Spinal cord (tissue), 9 donors: ENCODE measurements at regions not wholly inside any gene's neighbourhood (a gene's known extent, or its start where the extent isn't known, plus 50 kb on each side); places are given as distances from the start of the nearest gene placed in this dataset.

Source experiments
- DNase-seq, 6 donors: peaks; one replicate each; pipeline versions ENCODE4 v3.0.0 to v3.0.0-alpha.2; 2013 to 2015; ENCODE audit warnings: low spot score in 6 of 6, low read depth in 4 of 6
- H3K27ac ChIP-seq: one replicate; pipeline ENCODE4 v1.5.1; 2013; ENCODE audit warnings: low read depth, low read length, control low read depth
- H3K27me3 ChIP-seq: one replicate; pipeline ENCODE4 v1.6.1; 2013; ENCODE audit warnings: low read length; ENCODE audit not compliant: control insufficient read depth, insufficient read depth
- H3K36me3 ChIP-seq: one replicate; pipeline ENCODE4 v1.6.1; 2013; ENCODE audit warnings: low read length; ENCODE audit not compliant: control insufficient read depth, insufficient read depth
- H3K4me1 ChIP-seq: one replicate; pipeline ENCODE4 v1.6.1; 2013; ENCODE audit warnings: low read length; ENCODE audit not compliant: control insufficient read depth, insufficient read depth
- H3K4me3 ChIP-seq: one replicate; pipeline ENCODE4 v1.5.1; 2013; ENCODE audit warnings: low read depth, low read length, control low read depth
- H3K9me3 ChIP-seq: one replicate; pipeline ENCODE4 v1.6.1; 2013; ENCODE audit warnings: low read length; ENCODE audit not compliant: control insufficient read depth, insufficient read depth
- WGBS: methylation state at CpG from one replicate; pipeline ENCODE4 v1.1.5; 2013; ENCODE audit warnings: missing lambda C conversion rate; ENCODE audit not compliant: insufficient coverage; 5-methylcytosine and 5-hydroxymethylcytosine counted together
- donor health status: healthy.

DNA sequence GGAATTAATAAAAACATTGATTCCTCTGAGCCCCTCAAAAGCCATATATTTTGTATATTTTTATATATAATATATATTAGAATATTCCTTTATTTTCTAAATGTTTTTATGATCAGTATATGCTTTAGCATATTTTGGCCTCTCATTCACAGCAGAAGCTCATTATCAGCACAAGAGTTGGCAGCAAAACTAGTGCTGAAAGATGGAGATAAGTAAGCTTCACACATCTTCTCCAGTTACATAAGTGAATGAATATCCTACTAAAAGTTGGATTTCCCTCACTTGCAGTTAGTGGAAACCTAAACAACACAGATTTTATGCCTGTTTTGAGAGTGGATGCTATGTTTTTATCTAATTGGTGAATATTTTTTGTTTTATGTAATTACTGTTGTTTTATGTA lies 1303.8 kb upstream of the ADGRB3 start:
- Histone ChIP-seq H3K4me3 (no peak overlapping the region), H3K36me3 (no peaks in the 10 kb centered on the region), H3K4me1 (no peaks in the 10 kb centered on the region), H3K27me3 (no peaks in the 10 kb centered on the region), H3K9me3 (no peaks in the 10 kb centered on the region), H3K27ac (no peak overlapping the region)
- peak in 1 of 6 donors; percentile 84 for DNase-seq

DNA sequence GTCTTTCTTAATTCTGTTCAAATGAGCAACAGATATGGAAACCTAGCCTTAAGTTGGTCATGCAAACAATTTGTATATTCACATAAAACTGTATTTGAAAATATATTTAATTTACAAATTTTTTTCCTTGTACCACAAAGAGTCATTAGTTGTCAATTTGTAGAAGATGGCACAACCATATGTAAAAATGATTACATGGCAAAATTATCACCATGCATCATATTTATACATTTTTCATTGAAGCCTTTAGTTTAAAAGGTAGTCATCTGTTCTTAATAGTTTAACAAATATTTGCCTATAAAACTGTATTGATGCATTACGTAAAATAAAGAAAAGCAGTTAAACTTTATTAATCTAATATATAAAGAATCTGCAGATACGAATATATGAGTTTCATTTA lies 1306.8 kb upstream of the ADGRB3 start:
- Histone ChIP-seq H3K9me3 (no peaks in the 10 kb centered on the region), H3K4me1 (no peaks in the 10 kb centered on the region), H3K4me3 (no peak overlapping the region), H3K27ac (no peak overlapping the region), H3K27me3 (no peaks in the 10 kb centered on the region), H3K36me3 (no peaks in the 10 kb centered on the region)
- WGBS, result no CpG with 5 or more reads among the region's 2 CpGs
- no peak for DNase-seq

DNA sequence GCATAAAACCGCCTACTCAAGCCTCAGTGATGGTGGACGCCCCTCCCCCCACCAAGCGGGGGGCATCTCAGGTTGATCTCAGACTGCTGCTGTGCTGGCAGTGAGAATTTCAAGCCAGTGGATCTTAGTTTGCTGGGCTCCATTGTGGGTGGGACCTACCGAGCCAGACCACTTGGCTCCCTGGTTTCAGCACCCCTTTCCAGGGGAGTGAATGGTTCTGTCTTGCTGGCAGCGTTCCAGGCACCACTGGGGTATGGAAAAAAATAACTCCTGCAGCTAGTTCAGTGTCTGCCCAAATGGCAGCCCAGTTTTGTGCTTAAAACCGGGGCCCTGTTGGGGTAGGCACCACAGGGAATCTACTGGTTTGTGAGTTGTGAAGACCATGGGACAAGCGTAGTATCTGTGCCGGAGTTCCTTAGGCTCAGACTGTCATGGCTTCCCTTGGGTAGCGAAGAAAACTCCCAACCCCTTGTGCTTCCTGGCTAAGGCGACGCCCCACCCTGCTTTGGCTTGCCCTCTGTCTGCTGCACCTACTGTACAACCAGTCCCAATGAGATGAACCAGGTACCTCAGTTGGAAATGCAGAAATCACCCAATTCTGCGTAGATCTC lies 1334.5 kb upstream of the ADGRB3 start:
- H3K36me3 ChIP-seq, result no peaks in the 10 kb centered on the region
- no peaks in the 10 kb centered on the region for H3K27me3 ChIP-seq
- no peaks in the 10 kb centered on the region for H3K9me3 ChIP-seq
- H3K4me1 ChIP-seq, result no peaks in the 10 kb centered on the region
- no peak overlapping the region for H3K27ac ChIP-seq
- no peak for DNase-seq
- H3K4me3 ChIP-seq, result no peak overlapping the region
- WGBS, result 89% methylated on average over 8 of the region's 12 CpGs

DNA sequence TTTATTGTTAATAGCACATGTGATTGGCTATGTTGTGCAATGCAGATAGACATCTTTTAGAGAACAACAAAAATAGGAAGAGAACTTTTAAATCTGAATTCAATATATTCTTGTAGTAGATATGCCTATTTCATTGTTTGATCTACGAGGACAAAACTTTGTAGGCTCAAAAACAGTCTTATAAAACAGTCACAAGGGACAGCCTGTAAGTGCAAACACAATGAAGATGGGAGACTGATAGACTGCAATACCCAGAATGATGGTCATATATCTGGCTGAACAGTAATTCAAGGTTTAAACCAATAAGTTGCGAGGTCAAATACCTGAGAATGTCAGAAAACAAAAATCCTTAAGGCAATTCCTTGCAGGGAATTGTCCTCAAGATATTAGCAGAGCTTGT lies 1342.9 kb upstream of the ADGRB3 start:
- 88% methylated on average over 1 of the region's 2 CpGs for WGBS
- Histone ChIP-seq H3K4me3 (no peak overlapping the region), H3K36me3 (no peaks in the 10 kb centered on the region), H3K9me3 (no peaks in the 10 kb centered on the region), H3K27ac (no peak overlapping the region), H3K4me1 (no peaks in the 10 kb centered on the region), H3K27me3 (no peaks in the 10 kb centered on the region)
- peak in 1 of 6 donors; percentile 1 for DNase-seq

DNA sequence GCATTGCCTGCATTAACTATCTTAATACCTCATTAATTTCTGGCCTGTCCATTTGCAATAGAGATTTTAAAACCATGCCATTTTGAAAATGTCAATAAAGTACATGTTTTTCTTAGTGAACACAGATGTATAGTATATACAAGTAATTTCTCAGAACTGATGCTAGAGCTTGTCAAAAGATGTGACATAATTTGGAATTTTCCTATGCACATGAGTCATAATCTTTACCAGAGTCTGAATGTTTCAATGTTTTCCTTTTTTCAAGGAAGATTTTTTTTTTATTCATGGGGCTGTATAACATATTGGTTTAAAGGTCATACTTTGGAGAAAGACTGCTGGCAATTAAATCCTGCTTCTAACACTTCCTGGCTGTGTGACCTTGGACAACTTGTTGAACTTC lies 1347.5 kb upstream of the ADGRB3 start:
- Histone ChIP-seq H3K4me1 (no peaks in the 10 kb centered on the region), H3K27me3 (no peaks in the 10 kb centered on the region), H3K27ac (no peak overlapping the region), H3K36me3 (no peaks in the 10 kb centered on the region), H3K9me3 (no peaks in the 10 kb centered on the region), H3K4me3 (no peak overlapping the region)
- DNase-seq, result no peak

DNA sequence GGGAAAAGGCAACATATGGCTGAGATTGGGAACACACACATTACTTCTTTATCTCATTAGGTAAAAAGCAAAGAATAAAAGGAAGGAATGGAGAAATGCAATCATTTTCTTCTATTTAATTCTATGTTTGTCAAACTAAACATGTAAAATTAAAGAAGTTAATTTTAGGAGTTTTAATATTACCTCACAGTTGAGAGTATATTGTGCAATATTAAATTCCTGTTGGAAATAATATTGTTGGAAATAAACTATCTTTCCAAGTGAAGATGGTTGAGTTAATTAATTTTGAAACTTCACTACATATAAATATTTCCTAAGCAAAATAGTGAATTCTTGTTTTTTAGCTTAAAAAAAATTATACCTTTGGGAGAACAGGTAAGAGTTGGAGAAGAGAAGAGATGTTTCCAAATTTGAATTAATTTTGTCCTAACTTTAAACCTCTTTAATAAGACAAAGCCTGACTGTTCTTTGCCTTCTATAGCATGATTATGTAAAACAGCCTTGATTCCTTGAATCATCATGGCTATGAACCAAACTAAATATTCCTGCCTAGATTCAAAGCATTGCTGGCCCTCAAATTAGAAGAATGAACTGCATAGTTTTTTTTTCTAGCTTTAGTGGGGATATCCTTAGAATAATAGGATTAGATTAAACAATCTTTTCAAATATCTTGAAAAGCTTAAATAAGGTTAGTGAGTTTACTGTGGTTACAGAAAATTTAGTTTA lies 1349.1 kb upstream of the ADGRB3 start:
- Histone ChIP-seq H3K4me3 (no peak overlapping the region), H3K4me1 (no peaks in the 10 kb centered on the region), H3K36me3 (no peaks in the 10 kb centered on the region), H3K27ac (no peak overlapping the region), H3K9me3 (no peaks in the 10 kb centered on the region), H3K27me3 (no peaks in the 10 kb centered on the region)
- no peak for DNase-seq

DNA sequence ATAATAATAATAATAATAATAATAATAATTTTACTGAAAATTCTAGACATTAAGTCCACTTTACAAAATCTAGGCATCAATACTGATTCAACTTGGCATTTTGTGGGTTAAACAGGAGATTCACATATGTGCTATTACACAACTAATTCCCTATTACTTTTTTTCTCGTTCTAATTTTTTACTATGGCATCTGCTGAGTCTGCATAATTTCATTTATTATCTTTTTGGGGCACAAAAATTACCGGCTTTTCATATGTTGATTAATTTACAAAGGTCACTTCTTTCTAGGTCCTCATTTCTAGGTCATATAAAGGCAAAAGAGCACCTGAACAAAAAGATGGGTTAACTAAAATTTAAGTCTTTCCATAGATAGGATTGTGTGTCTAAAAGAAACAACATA lies 1357.8 kb upstream of the ADGRB3 start:
- H3K9me3 ChIP-seq, result no peaks in the 10 kb centered on the region
- no peak for DNase-seq
- H3K27ac ChIP-seq, result no peak overlapping the region
- no peak overlapping the region for H3K4me3 ChIP-seq
- no peaks in the 10 kb centered on the region for H3K4me1 ChIP-seq
- H3K36me3 ChIP-seq, result no peaks in the 10 kb centered on the region
- no CpG with 5 or more reads among the region's 2 CpGs for WGBS
- no peaks in the 10 kb centered on the region for H3K27me3 ChIP-seq

DNA sequence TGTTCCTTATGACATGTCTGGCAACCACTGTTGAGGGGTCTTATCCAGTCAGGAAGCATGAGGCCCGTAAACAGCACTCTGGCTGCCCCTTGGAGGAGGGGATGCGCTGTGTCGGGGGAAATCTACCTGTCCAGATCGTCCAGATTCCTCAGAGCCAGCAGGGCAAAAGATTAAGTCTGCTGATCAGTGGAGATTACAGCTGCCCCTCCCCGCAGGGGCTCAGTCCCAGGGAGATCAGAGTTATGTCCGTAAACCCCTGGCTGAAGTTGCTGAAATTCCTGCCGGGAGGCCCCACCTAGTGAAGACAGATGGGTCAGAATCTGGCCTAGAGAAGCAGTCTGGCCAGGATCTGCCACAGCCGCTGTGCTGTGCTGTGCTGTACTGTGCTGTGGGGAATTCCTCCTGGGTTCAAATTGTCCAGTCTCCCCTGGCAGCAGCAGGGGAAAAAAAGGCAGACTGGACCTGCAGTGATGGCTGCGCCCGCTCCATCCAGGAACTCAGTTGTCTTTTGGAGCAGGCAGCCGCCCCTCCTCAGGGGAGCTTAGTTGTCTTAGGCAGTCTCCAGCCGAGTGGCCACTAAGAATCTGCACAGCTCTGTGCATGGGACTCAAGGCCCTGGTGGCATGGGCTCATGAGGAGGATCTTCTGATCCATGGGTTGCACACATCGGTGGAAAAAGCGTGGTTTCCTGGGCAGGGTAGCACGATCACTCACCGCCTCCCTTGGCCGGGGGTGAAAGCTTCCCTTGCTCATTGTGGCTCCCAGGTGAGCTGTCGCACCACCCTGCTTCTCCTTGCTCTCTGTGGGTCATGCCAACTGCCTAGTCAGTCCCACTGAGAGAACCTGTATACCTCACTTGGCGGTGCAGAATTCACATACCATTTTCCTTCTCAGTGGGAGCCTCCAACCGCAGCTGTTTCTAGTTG lies 1368.8 kb upstream of the ADGRB3 start:
- WGBS, result 89% methylated on average over 19 of the region's 20 CpGs
- Histone ChIP-seq H3K36me3 (no peaks in the 10 kb centered on the region), H3K9me3 (no peaks in the 10 kb centered on the region), H3K27me3 (no peaks in the 10 kb centered on the region), H3K27ac (no peak overlapping the region), H3K4me3 (no peak overlapping the region), H3K4me1 (no peaks in the 10 kb centered on the region)
- DNase-seq, result no peak

DNA sequence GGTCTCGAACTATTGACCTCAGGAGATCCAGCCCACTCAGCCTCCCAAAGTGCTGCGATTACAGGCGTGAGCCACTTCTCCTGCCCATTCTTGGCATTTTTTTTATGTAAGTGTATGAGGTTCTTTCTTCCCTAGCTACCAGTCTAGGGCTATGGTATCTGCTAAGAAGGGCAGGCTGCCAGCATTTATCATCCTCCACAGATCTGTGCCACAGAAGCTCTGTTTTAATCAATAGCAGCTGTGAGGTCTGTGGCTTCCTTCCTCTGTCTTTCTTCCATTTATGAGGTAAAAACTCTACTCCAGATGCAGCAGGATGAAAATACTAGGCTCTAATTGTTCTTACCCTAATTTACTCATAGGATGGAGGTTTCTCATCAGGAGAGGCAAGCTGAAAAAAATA lies 1382.4 kb upstream of the ADGRB3 start:
- Histone ChIP-seq H3K9me3 (no peaks in the 10 kb centered on the region), H3K27me3 (no peaks in the 10 kb centered on the region), H3K36me3 (no peaks in the 10 kb centered on the region), H3K4me1 (no peaks in the 10 kb centered on the region), H3K4me3 (no peak overlapping the region), H3K27ac (no peak overlapping the region)
- DNase-seq, result peak in 1 of 6 donors; percentile 24
- WGBS, result no CpG with 5 or more reads among the region's 3 CpGs
